HL-60 (cell line): ENCODE measurements at regions not wholly inside any gene's neighbourhood (a gene's known extent, or its start where the extent isn't known, plus 50 kb on each side); places are given as distances from the start of the nearest gene placed in this dataset.
A peak's percentile ranks its signal among the peaks of the same experiment; 100 is the strongest.

Source experiments
- DNase-seq, 2 experiments: peaks; one replicate each; pipeline ENCODE4 v3.0.0-alpha.2; 2010 to 2020; ENCODE audit warnings: low read depth in 1 of 2, low spot score in 1 of 2
- H3K27ac ChIP-seq: fragments of 250-450 bp; sonication (Bioruptor Pico); replicated peaks from 2 replicates; pipeline ENCODE4 v1.5.1; 2020; ENCODE audit warnings: mild to moderate bottlenecking, moderate library complexity
- H3K27me3 ChIP-seq: fragments of 250-450 bp; sonication (Bioruptor Pico); 2 replicates; pipeline ENCODE4 v1.5.1; 2021; ENCODE audit warnings: mild to moderate bottlenecking, moderate library complexity; ENCODE audit not compliant: insufficient read depth, poor library complexity, severe bottlenecking
- H3K4me3 ChIP-seq: replicated peaks from 2 replicates; pipeline ENCODE4 v1.5.1; 2011; ENCODE audit warnings: mild to moderate bottlenecking, control low read depth, low read length; ENCODE audit not compliant: insufficient read depth
- CTCF ChIP-seq: IDR thresholded peaks from one replicate; pipeline ENCODE4 v1.5.1; 2011; ENCODE audit warnings: low read length, control low read depth, inconsistent platforms; ENCODE audit not compliant: insufficient read depth
- GABPA ChIP-seq: IDR thresholded peaks from 2 replicates; pipeline ENCODE4 v1.6.1; 2012; ENCODE audit warnings: low read depth
- POLR2AphosphoS5 ChIP-seq: IDR thresholded peaks from 2 replicates; pipeline ENCODE4 v1.6.1; 2012; ENCODE audit warnings: low read depth
- REST ChIP-seq: IDR thresholded peaks from 2 replicates; pipeline ENCODE4 v1.6.1; 2012; ENCODE audit warnings: low read depth; ENCODE audit not compliant: insufficient replicate concordance
- SPI1 ChIP-seq: IDR thresholded peaks from 2 replicates; pipeline ENCODE4 v1.6.1; 2012; ENCODE audit warnings: low read depth, mild to moderate bottlenecking, borderline replicate concordance

GRCh38 chr2:84201158-84201557, 257.9 kb downstream of the SUCLG1 start:
- DNase-seq, result peak in 1 of 2 experiments; percentile 45
- no peaks in the 10 kb centered on the region for H3K27me3 ChIP-seq
- no peak overlapping the region for H3K4me3 ChIP-seq
- no peak for TF ChIP-seq CTCF
- TF ChIP-seq POLR2AphosphoS5, result peak; percentile 54; the same call in 1 of the 2 replicates
- TF ChIP-seq GABPA, result 0 out of 2 replicates have a peak, but pooled peaks have one; percentile 17
- no peak for TF ChIP-seq REST
- TF ChIP-seq SPI1, result peak; percentile 15; the same call in 1 of the 2 replicates
- H3K27ac ChIP-seq, result no peak overlapping the region

- no peak for DNase-seq
- Histone ChIP-seq H3K4me3 (no peak overlapping the region), H3K27me3 (peaks cover 3% of the 10 kb centered on the region), H3K27ac (no peak overlapping the region)
- TF ChIP-seq CTCF (no peak), REST (no peak)
Observed at GRCh38 chr2:84197901-84198300, 261.2 kb downstream of the SUCLG1 start.

- H3K27ac ChIP-seq, result no peak overlapping the region
- peaks cover 3% of the 10 kb centered on the region for H3K27me3 ChIP-seq
- no peak overlapping the region for H3K4me3 ChIP-seq
- no peak for TF ChIP-seq GABPA
- DNase-seq, result no peak
Observed at GRCh38 chr2:84194949-84195644, 264.0 kb downstream of the SUCLG1 start.

GRCh38 chr2:84194181-84194580, 264.9 kb downstream of the SUCLG1 start:
- H3K27ac ChIP-seq, result no peak overlapping the region
- H3K27me3 ChIP-seq, result peaks cover 3% of the 10 kb centered on the region

GRCh38 chr2:84187258-84187657, 271.8 kb downstream of the SUCLG1 start:
- no peak for DNase-seq
- TF ChIP-seq GABPA, result no peak
- H3K27ac ChIP-seq, result no peak overlapping the region
- no peaks in the 10 kb centered on the region for H3K27me3 ChIP-seq
- H3K4me3 ChIP-seq, result no peak overlapping the region

More at GRCh38 chr2:84194181-84194580, 264.9 kb downstream of the SUCLG1 start:
- DNase-seq, result no peak
- H3K4me3 ChIP-seq, result no peak overlapping the region
- TF ChIP-seq SPI1, result no peak
- no peak for TF ChIP-seq POLR2AphosphoS5
